HFFc6 (cell line): ENCODE measurements at regions not wholly inside any gene's neighbourhood (a gene's known extent, or its start where the extent isn't known, plus 50 kb on each side); places are given as distances from the start of the nearest gene placed in this dataset.

Experiments used
- DNase-seq: peaks from one replicate; pipeline ENCODE4 v3.0.0-alpha.2; 2018
- H3K27ac Mint-ChIP-seq: 2 replicates; pipeline ENCODE4 v1.8.0; 2020; ENCODE audit warnings: mild to moderate bottlenecking, mixed read lengths
- H3K27me3 Mint-ChIP-seq: 2 replicates; pipeline ENCODE4 v1.8.0; 2021; ENCODE audit warnings: mild to moderate bottlenecking, moderate library complexity, mixed read lengths; ENCODE audit not compliant: insufficient read depth
- H3K36me3 Mint-ChIP-seq: 2 replicates; pipeline ENCODE4 v1.8.0; 2021; ENCODE audit warnings: low read depth, mixed read lengths
- H3K4me1 Mint-ChIP-seq: 2 replicates; pipeline ENCODE4 v1.8.0; 2020; ENCODE audit warnings: low read depth, mixed read lengths
- H3K4me3 Mint-ChIP-seq: 2 replicates; pipeline ENCODE4 v1.8.0; 2020; ENCODE audit warnings: mild to moderate bottlenecking, moderate library complexity, mixed read lengths
- H3K9me3 Mint-ChIP-seq: 2 replicates; pipeline ENCODE4 v1.8.0; 2020; ENCODE audit warnings: mild to moderate bottlenecking, mixed read lengths
- CTCF ChIP-seq: fragments of 200-600 bp; sonication (generic); IDR thresholded peaks from 2 replicates; pipeline ENCODE4 v1.5.0; 2021; ENCODE audit warnings: antibody characterized with exemption, mild to moderate bottlenecking

- no peak for DNase-seq
- no peak for TF ChIP-seq CTCF
- no peak overlapping the region for H3K27ac Mint-ChIP-seq
- no peaks in the 10 kb centered on the region for H3K27me3 Mint-ChIP-seq
- peaks cover 20% of the 10 kb centered on the region for H3K9me3 Mint-ChIP-seq
- H3K4me1 Mint-ChIP-seq, result no peaks in the 10 kb centered on the region
- no peak overlapping the region for H3K4me3 Mint-ChIP-seq
- peaks cover 6% of the 10 kb centered on the region; the same call in 1 of the 2 replicates for H3K36me3 Mint-ChIP-seq
Measured at GRCh38 chr10:89975071-89975470, 273.7 kb downstream of the KIF20B start.

DNA sequence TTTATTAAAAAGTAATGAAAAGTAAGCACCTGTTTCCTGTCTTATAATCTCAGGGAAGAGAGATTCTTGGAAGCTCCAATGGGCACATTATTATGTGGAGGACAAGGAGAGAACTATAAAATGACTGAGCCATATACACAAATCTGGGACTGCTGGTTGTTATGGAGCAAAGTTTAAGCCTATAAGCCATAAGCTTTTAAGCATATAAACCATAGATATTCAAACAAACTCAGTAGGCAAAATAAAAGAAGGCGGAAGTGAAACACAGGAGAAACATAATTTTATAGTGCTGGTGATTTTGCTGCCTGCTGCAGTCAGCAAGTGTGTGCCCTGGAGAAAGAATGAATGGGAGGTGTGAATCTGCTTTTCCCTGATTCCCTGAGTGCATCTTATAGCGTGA lies 274.4 kb downstream of the KIF20B start:
- Mint-ChIP-seq H3K27ac (no peak overlapping the region), H3K36me3 (peaks cover 6% of the 10 kb centered on the region; the same call in 1 of the 2 replicates), H3K4me3 (no peak overlapping the region), H3K9me3 (peaks cover 20% of the 10 kb centered on the region), H3K27me3 (no peaks in the 10 kb centered on the region), H3K4me1 (no peaks in the 10 kb centered on the region)
- DNase-seq, result no peak
- no peak for TF ChIP-seq CTCF

DNA sequence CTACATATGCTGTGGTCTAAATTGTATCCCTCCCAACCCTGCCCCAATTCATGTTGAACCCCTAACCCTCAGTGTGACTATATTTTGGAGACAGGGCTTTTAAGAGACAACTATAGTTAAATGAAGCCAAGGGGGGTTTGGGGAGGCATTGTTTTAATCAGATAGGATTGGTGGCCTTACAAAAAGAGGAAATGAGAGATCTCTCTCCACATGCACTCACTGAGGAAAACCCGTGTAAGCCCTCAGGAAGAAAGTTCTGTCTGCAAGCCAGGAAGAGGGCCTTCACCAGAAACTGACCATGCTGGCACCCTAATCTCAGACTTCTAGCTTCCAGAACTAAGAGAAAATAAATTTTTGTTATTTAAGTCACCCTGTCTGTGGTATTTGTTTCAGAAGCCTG lies 276.7 kb downstream of the KIF20B start:
- Mint-ChIP-seq H3K36me3 (peaks cover 6% of the 10 kb centered on the region; the same call in 1 of the 2 replicates), H3K9me3 (peaks cover 38% of the 10 kb centered on the region), H3K27ac (no peak overlapping the region)

GRCh38 chr10:89979726-89980125 lies 278.3 kb downstream of the KIF20B start:
- Mint-ChIP-seq H3K27ac (no peak overlapping the region), H3K27me3 (no peaks in the 10 kb centered on the region), H3K4me1 (no peaks in the 10 kb centered on the region), H3K36me3 (peaks cover 6% of the 10 kb centered on the region; the same call in 1 of the 2 replicates), H3K9me3 (peaks cover 38% of the 10 kb centered on the region), H3K4me3 (no peak overlapping the region)
- no peak for TF ChIP-seq CTCF
- no peak for DNase-seq

More for the DNA sequence above, 276.7 kb downstream of the KIF20B start:
- no peak for DNase-seq
- TF ChIP-seq CTCF, result no peak
- Mint-ChIP-seq H3K27me3 (no peaks in the 10 kb centered on the region), H3K4me1 (no peaks in the 10 kb centered on the region), H3K4me3 (no peak overlapping the region)

DNA sequence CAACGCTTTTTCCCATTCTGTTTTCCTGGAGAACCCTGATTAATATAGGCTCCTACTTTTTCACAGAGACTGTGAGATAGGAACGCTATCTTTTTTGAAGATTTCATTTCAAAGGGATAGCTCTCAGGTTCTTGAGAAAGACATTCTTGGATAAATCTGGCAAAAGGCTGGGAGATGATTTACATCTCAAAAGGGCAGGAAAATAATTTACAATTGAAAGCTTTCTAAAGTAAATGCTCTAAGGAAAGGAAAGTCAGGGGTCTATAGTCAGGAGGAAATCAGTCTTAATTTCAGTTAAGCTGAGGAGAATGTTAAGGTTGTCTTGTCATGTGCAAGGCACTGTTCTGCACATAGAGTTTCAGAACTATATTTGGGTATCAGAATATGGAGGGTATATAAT lies 278.8 kb downstream of the KIF20B start:
- no peak for TF ChIP-seq CTCF
- Mint-ChIP-seq H3K27me3 (no peaks in the 10 kb centered on the region), H3K4me3 (no peak overlapping the region), H3K9me3 (peaks cover 38% of the 10 kb centered on the region), H3K27ac (no peak overlapping the region), H3K36me3 (peaks cover 6% of the 10 kb centered on the region; the same call in 1 of the 2 replicates), H3K4me1 (no peaks in the 10 kb centered on the region)
- DNase-seq, result no peak

GRCh38 chr10:89981891-89982290 lies 280.5 kb downstream of the KIF20B start:
- Mint-ChIP-seq H3K4me1 (no peaks in the 10 kb centered on the region), H3K4me3 (no peak overlapping the region), H3K27me3 (no peaks in the 10 kb centered on the region), H3K27ac (no peak overlapping the region), H3K36me3 (peaks cover 6% of the 10 kb centered on the region; the same call in 1 of the 2 replicates), H3K9me3 (peaks cover 37% of the 10 kb centered on the region)
- no peak for TF ChIP-seq CTCF
- no peak for DNase-seq
